K562 (cell line): ENCODE measurements at regions not wholly inside any gene's neighbourhood (a gene's known extent, or its start where the extent isn't known, plus 50 kb on each side); places are given as distances from the start of the nearest gene placed in this dataset.

Source experiments
- ATAC-seq: fragments of 200-7000 bp; cut with Tn5 transposase; 3 replicates; pipeline ENCODE4 v1.9.1; 2020; ENCODE audit warnings: moderate library complexity
- BruUV-seq: library from RNA; stranded (reverse); fragments of 400-500 nt; replicated peaks from 2 replicates; lab custom pipeline; 2021; lab: Mats Ljungman, UMichigan
- CTCF ChIA-PET: fragments of 300-600 bp; formaldehyde crosslinking; extraction: SDS; loops from one replicate; lab custom pipeline; 2021; ENCODE audit warnings: low intra/inter-chr PET ratio; lab: Yijun Ruan, JAX
- POLR2A ChIA-PET: fragments of 300-600, 350-650 bp; sonication (Branson Sonifier 250); formaldehyde crosslinking; extraction: SDS; loops from one replicate; lab custom pipeline; 2021; ENCODE audit warnings: antibody characterized with exemption, inconsistent platforms; lab: Yijun Ruan, JAX
- DNase-seq, 4 experiments: peaks; one replicate each; pipeline versions ENCODE4 v3.0.0 to v3.0.0-alpha.2; 2011 to 2018; ENCODE audit warnings: low spot score in 3 of 4, mixed read lengths in 3 of 4; ENCODE audit errors: extremely low read depth in 1 of 4
- FAIRE-seq: peaks from 2 replicates; lab custom pipeline; 2011; peaks lifted over from hg19 to GRCh38; lab: Jason Lieb, UNC
- H2AFZ ChIP-seq: 2 replicates; pipeline ENCODE4 v1.6.0; 2011; ENCODE audit warnings: low read depth, low read length, control low read depth, inconsistent platforms
- H3K27ac ChIP-seq: fragments of 200-600 bp; 3 replicates; pipeline ENCODE4 v1.8.0; 2011; ENCODE audit warnings: low read depth, mild to moderate bottlenecking, control low read depth, inconsistent platforms, low read length, moderate library complexity, mixed read lengths; ENCODE audit errors: extremely low read depth
- H3K27me3 ChIP-seq, 2 experiments: fragments of 300-600 bp in 1 of 2; 2 replicates in 1 of 2; 3 replicates in 1 of 2; pipeline versions ENCODE4 v1.6.0 to v1.8.0; 2011; ENCODE audit warnings: inconsistent platforms in 2 of 2, low read length in 2 of 2, mild to moderate bottlenecking in 1 of 2, mixed read lengths in 1 of 2, moderate library complexity in 1 of 2; ENCODE audit not compliant: control insufficient read depth in 2 of 2, insufficient read depth in 2 of 2
- H3K36me3 ChIP-seq: fragments of 300-600 bp; 3 replicates; pipeline ENCODE4 v1.8.0; 2011; ENCODE audit warnings: mild to moderate bottlenecking, low read length, inconsistent platforms; ENCODE audit not compliant: control insufficient read depth, insufficient read depth
- H3K4me1 ChIP-seq, 2 experiments: fragments of 200-600 bp in 1 of 2; replicated peaks in 1 of 2; 2 replicates in 1 of 2; 3 replicates in 1 of 2; pipeline versions ENCODE4 v1.5.1 to v1.8.0; 2011; ENCODE audit warnings: inconsistent platforms in 2 of 2, low read length in 2 of 2, mild to moderate bottlenecking in 1 of 2, mixed read lengths in 1 of 2, moderate library complexity in 1 of 2; ENCODE audit not compliant: control insufficient read depth in 2 of 2, insufficient read depth in 2 of 2
- H3K4me2 ChIP-seq: 2 replicates; pipeline ENCODE4 v1.6.1; 2011; ENCODE audit warnings: low read length, control low read depth, inconsistent platforms, mixed read lengths; ENCODE audit not compliant: insufficient read depth
- H3K4me3 ChIP-seq: fragments of 200-600 bp; sonication (generic), shearing (Covaris generic); 2 replicates; pipeline ENCODE4 v1.5.1; 2016; ENCODE audit warnings: control low read depth, inconsistent platforms
- H3K79me2 ChIP-seq: fragments of 200-600 bp; 3 replicates; pipeline ENCODE4 v1.8.0; 2011; ENCODE audit warnings: low read length, inconsistent platforms; ENCODE audit not compliant: control insufficient read depth, insufficient read depth
- H3K9ac ChIP-seq, 2 experiments: 2 replicates each; pipeline versions ENCODE4 v1.6.0 to v1.6.1; 2011; ENCODE audit warnings: low read depth in 2 of 2, low read length in 2 of 2, control low read depth in 1 of 2, inconsistent platforms in 1 of 2, mild to moderate bottlenecking in 1 of 2, mixed read lengths in 1 of 2; ENCODE audit not compliant: insufficient read depth in 1 of 2
- H3K9me1 ChIP-seq: one replicate; pipeline ENCODE4 v1.6.0; 2011; ENCODE audit warnings: inconsistent platforms, mild to moderate bottlenecking, low read length, moderate library complexity; ENCODE audit not compliant: control insufficient read depth, insufficient read depth
- H3K9me3 ChIP-seq: replicated peaks from 2 replicates; pipeline ENCODE4 v1.5.1; 2011; ENCODE audit warnings: low read depth, low read length, inconsistent platforms; ENCODE audit not compliant: control insufficient read depth, insufficient read depth
- H4K20me1 ChIP-seq: replicated peaks from 2 replicates; pipeline ENCODE4 v1.6.1; 2011; ENCODE audit warnings: low read length, inconsistent platforms, mixed read lengths; ENCODE audit not compliant: control insufficient read depth, insufficient read depth
- ATF7 ChIP-seq: fragments of 450-650 bp; IDR thresholded peaks from 2 replicates; pipeline ENCODE4 v1.7.1; 2014; ENCODE audit warnings: mild to moderate bottlenecking, moderate library complexity
- CBX5 ChIP-seq: IDR thresholded peaks from 2 replicates; pipeline ENCODE4 v1.6.1; 2014; ENCODE audit warnings: low read depth, borderline replicate concordance
- CREB1 ChIP-seq, 2 experiments: sonication (generic) in 1 of 2; formaldehyde crosslinking in 1 of 2; IDR thresholded peaks; 2 replicates each; pipeline versions ENCODE4 v1.6.1 to v1.8.0; 2012 to 2022; ENCODE audit warnings: inconsistent platforms in 1 of 2, mild to moderate bottlenecking in 1 of 2, missing genetic modification reagents in 1 of 2, moderate library complexity in 1 of 2
- DIDO1 ChIP-seq: fragments of 450-650 bp; IDR thresholded peaks from 2 replicates; pipeline ENCODE4 v1.6.1; 2016; ENCODE audit warnings: low read depth, missing biosample characterization, missing genetic modification characterization
- NFRKB ChIP-seq: fragments of 450-650 bp; IDR thresholded peaks from 2 replicates; pipeline ENCODE4 v1.6.1; 2016; ENCODE audit warnings: low read depth
- ZNF395 ChIP-seq: fragments of 200-800 bp; sonication (Bioruptor generic); IDR thresholded peaks from 2 replicates; pipeline ENCODE4 v1.6.1; 2017; ENCODE audit warnings: missing genetic modification characterization, missing compliant biosample characterization
- WGBS: fragments of 100-300 bp; shearing (Covaris generic); methylation state at CpG from one replicate; pipeline ENCODE4 v1.1.6; 2016; ENCODE audit warnings: low coverage, mixed read lengths; ENCODE audit not compliant: insufficient coverage; ENCODE audit errors: missing lambda C conversion rate; 5-methylcytosine and 5-hydroxymethylcytosine counted together
- in situ Hi-C: fragments of 300-500 bp; cut with MboI; formaldehyde crosslinking; loops from 4 replicates; pipeline ENCODE4 v1.15.0; 2018; ENCODE audit warnings: inconsistent platforms, mixed read lengths
- intact Hi-C: fragments of 100-400 bp; cut with micrococcal nuclease; formaldehyde crosslinking; loops from 2 replicates; pipeline ENCODE4 v1.14.2; 2022
- TF ChIP-seq, protein P1 (sequence below): fragments of 250-450 bp; sonication (Bioruptor Pico); IDR thresholded peaks from 2 replicates; pipeline ENCODE4 v1.4.0; 2020
- TF ChIP-seq, protein P2 (sequence below): fragments of 450-650 bp; IDR thresholded peaks from 2 replicates; pipeline ENCODE4 v1.6.1; 2017; ENCODE audit warnings: antibody characterized with exemption, mild to moderate bottlenecking
- TF ChIP-seq, protein P3 (sequence below): fragments of 250-450 bp; sonication (Bioruptor Pico); IDR thresholded peaks from 2 replicates; pipeline ENCODE4 v1.4.0; 2020; ENCODE audit warnings: mild to moderate bottlenecking, moderate library complexity
- TF ChIP-seq, protein P4 (sequence below): fragments of 250-450 bp; sonication (Bioruptor Pico); IDR thresholded peaks from 2 replicates; pipeline ENCODE4 v1.8.0; 2021; ENCODE audit warnings: mild to moderate bottlenecking, moderate library complexity

GRCh38 chr3:177838766-177839350 is 641.6 kb upstream of the TBL1XR1 start:
- no peaks in the 10 kb centered on the region for H4K20me1 ChIP-seq
- CTCF ChIA-PET, result no interaction called here
- TF ChIP-seq, protein P1, sequence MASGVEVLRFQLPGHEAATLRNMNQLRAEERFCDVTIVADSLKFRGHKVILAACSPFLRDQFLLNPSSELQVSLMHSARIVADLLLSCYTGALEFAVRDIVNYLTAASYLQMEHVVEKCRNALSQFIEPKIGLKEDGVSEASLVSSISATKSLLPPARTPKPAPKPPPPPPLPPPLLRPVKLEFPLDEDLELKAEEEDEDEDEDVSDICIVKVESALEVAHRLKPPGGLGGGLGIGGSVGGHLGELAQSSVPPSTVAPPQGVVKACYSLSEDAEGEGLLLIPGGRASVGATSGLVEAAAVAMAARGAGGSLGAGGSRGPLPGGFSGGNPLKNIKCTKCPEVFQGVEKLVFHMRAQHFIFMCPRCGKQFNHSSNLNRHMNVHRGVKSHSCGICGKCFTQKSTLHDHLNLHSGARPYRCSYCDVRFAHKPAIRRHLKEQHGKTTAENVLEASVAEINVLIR (CRISPR knock-in tag), result no peak
- no peak for TF ChIP-seq CREB1 (IDR thresholded peaks at IDR 0.05)
- TF ChIP-seq CREB1 (CRISPR knock-in tag; IDR thresholded peaks at IDR 0.05), result no peak
- TF ChIP-seq NFRKB, result no peak
- TF ChIP-seq, protein P2, sequence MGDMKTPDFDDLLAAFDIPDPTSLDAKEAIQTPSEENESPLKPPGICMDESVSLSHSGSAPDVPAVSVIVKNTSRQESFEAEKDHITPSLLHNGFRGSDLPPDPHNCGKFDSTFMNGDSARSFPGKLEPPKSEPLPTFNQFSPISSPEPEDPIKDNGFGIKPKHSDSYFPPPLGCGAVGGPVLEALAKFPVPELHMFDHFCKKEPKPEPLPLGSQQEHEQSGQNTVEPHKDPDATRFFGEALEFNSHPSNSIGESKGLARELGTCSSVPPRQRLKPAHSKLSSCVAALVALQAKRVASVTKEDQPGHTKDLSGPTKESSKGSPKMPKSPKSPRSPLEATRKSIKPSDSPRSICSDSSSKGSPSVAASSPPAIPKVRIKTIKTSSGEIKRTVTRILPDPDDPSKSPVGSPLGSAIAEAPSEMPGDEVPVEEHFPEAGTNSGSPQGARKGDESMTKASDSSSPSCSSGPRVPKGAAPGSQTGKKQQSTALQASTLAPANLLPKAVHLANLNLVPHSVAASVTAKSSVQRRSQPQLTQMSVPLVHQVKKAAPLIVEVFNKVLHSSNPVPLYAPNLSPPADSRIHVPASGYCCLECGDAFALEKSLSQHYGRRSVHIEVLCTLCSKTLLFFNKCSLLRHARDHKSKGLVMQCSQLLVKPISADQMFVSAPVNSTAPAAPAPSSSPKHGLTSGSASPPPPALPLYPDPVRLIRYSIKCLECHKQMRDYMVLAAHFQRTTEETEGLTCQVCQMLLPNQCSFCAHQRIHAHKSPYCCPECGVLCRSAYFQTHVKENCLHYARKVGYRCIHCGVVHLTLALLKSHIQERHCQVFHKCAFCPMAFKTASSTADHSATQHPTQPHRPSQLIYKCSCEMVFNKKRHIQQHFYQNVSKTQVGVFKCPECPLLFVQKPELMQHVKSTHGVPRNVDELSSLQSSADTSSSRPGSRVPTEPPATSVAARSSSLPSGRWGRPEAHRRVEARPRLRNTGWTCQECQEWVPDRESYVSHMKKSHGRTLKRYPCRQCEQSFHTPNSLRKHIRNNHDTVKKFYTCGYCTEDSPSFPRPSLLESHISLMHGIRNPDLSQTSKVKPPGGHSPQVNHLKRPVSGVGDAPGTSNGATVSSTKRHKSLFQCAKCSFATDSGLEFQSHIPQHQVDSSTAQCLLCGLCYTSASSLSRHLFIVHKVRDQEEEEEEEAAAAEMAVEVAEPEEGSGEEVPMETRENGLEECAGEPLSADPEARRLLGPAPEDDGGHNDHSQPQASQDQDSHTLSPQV, result no peak
- TF ChIP-seq CBX5, result no peak
- no peak for TF ChIP-seq ATF7
- TF ChIP-seq, protein P3, sequence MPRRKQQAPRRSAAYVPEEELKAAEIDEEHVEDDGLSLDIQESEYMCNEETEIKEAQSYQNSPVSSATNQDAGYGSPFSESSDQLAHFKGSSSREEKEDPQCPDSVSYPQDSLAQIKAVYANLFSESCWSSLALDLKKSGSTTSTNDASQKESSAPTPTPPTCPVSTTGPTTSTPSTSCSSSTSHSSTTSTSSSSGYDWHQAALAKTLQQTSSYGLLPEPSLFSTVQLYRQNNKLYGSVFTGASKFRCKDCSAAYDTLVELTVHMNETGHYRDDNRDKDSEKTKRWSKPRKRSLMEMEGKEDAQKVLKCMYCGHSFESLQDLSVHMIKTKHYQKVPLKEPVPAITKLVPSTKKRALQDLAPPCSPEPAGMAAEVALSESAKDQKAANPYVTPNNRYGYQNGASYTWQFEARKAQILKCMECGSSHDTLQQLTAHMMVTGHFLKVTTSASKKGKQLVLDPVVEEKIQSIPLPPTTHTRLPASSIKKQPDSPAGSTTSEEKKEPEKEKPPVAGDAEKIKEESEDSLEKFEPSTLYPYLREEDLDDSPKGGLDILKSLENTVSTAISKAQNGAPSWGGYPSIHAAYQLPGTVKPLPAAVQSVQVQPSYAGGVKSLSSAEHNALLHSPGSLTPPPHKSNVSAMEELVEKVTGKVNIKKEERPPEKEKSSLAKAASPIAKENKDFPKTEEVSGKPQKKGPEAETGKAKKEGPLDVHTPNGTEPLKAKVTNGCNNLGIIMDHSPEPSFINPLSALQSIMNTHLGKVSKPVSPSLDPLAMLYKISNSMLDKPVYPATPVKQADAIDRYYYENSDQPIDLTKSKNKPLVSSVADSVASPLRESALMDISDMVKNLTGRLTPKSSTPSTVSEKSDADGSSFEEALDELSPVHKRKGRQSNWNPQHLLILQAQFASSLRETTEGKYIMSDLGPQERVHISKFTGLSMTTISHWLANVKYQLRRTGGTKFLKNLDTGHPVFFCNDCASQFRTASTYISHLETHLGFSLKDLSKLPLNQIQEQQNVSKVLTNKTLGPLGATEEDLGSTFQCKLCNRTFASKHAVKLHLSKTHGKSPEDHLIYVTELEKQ, result no peak
- TF ChIP-seq, protein P4, sequence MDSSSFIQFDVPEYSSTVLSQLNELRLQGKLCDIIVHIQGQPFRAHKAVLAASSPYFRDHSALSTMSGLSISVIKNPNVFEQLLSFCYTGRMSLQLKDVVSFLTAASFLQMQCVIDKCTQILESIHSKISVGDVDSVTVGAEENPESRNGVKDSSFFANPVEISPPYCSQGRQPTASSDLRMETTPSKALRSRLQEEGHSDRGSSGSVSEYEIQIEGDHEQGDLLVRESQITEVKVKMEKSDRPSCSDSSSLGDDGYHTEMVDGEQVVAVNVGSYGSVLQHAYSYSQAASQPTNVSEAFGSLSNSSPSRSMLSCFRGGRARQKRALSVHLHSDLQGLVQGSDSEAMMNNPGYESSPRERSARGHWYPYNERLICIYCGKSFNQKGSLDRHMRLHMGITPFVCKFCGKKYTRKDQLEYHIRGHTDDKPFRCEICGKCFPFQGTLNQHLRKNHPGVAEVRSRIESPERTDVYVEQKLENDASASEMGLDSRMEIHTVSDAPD (CRISPR knock-in tag), result no peak
- no peak for TF ChIP-seq DIDO1 (tag)
- no peak for TF ChIP-seq ZNF395 (CRISPR knock-in tag)

More at GRCh38 chr3:177838766-177839350, 641.6 kb upstream of the TBL1XR1 start:
- no peaks in the 10 kb centered on the region for H3K9me3 ChIP-seq
- ATAC-seq (no peak), DNase-seq (peak in 1 of 4 experiments; percentile 19), FAIRE-seq (no peak)
- H2AFZ ChIP-seq, result no peak overlapping the region
- no peaks in the 10 kb centered on the region; a peak in 3 of 5 replicates for H3K4me1 ChIP-seq
- H3K27ac ChIP-seq, result no peak overlapping the region
- intact Hi-C loops (no loop called here), in situ Hi-C loops (no loop called here)
- H3K36me3 ChIP-seq, result no peaks in the 10 kb centered on the region
- no peaks in the 10 kb centered on the region for H3K9me1 ChIP-seq
- POLR2A ChIA-PET, result no interaction called here
- H3K79me2 ChIP-seq, result no peaks in the 10 kb centered on the region
- H3K27me3 ChIP-seq, result peaks cover 0 to 5% of the 10 kb centered on the region in 2 experiments; a peak in 1 of 5 replicates
- H3K4me3 ChIP-seq, result no peak overlapping the region
- BruUV-seq, result no TSS peak
- 0% methylated on average over 7 of the region's 7 CpGs for WGBS
- H3K4me2 ChIP-seq, result no peak overlapping the region
- H3K9ac ChIP-seq, result no peak overlapping the region
